ENCODE measurements at regions not wholly inside any gene's neighbourhood (a gene's known extent, or its start where the extent isn't known, plus 50 kb on each side); places are given as distances from the start of the nearest gene placed in this dataset.

- DNase-seq, result no peak
Measured at GRCh38 chr11:32039149-32039548, 51.7 kb upstream of the RCN1 start.

- DNase-seq, result no peak
Measured at GRCh38 chr11:32034680-32035079, 56.2 kb upstream of the RCN1 start.

GRCh38 chr11:32034149-32034548, 56.7 kb upstream of the RCN1 start:
- DNase-seq, result peak; percentile 7

GRCh38 chr11:32033491-32033890, 57.4 kb upstream of the RCN1 start:
- DNase-seq, result no peak

GRCh38 chr11:32033067-32033466, 57.8 kb upstream of the RCN1 start:
- DNase-seq, result no peak

GRCh38 chr11:32032478-32032877, 58.4 kb upstream of the RCN1 start:
- DNase-seq, result no peak

- DNase-seq, result no peak
Measured at GRCh38 chr11:32032052-32032451, 58.8 kb upstream of the RCN1 start.

GRCh38 chr11:32030875-32031503, 59.9 kb upstream of the RCN1 start:
- DNase-seq, result no peak

GRCh38 chr11:32029721-32030120, 61.2 kb upstream of the RCN1 start:
- no peak for DNase-seq

GRCh38 chr11:32028201-32028600, 62.7 kb upstream of the RCN1 start:
- no peak for DNase-seq

GRCh38 chr11:32026766-32027165, 64.1 kb upstream of the RCN1 start:
- no peak for DNase-seq

- no peak for DNase-seq
Measured at GRCh38 chr11:32024948-32025347, 65.9 kb upstream of the RCN1 start.

GRCh38 chr11:32023370-32024305, 67.2 kb upstream of the RCN1 start:
- DNase-seq, result no peak

GRCh38 chr11:32018672-32019071, 72.2 kb upstream of the RCN1 start:
- no peak for DNase-seq

- DNase-seq, result no peak
Measured at GRCh38 chr11:32016111-32016510, 74.8 kb upstream of the RCN1 start.

GRCh38 chr11:32015427-32015826, 75.4 kb upstream of the RCN1 start:
- DNase-seq, result no peak

- DNase-seq, result no peak
Measured at GRCh38 chr11:32013603-32014002, 77.3 kb upstream of the RCN1 start.

GRCh38 chr11:32012049-32012448, 78.8 kb upstream of the RCN1 start:
- DNase-seq, result no peak

- no peak for DNase-seq
Measured at GRCh38 chr11:32008880-32009551, 81.9 kb upstream of the RCN1 start.

GRCh38 chr11:32006799-32007388, 84.0 kb upstream of the RCN1 start:
- peak; percentile 62 for DNase-seq

- no peak for DNase-seq
Measured at GRCh38 chr11:32005786-32006416, 85.0 kb upstream of the RCN1 start.

GRCh38 chr11:32003335-32003734, 87.5 kb upstream of the RCN1 start:
- DNase-seq, result no peak

GRCh38 chr11:32002311-32002710, 88.6 kb upstream of the RCN1 start:
- no peak for DNase-seq

Data from hematopoietic multipotent progenitor cell treated with erythropoietin and hydrocortisone succinate and interleukin-3 and kit ligand, for 6 days (in vitro differentiated cells).